ENCODE measurements at regions not wholly inside any gene's neighbourhood (a gene's known extent, or its start where the extent isn't known, plus 50 kb on each side); places are given as distances from the start of the nearest gene placed in this dataset.
A peak's percentile ranks its signal among the peaks of the same experiment; 100 is the strongest.

- H3K79me2 ChIP-seq (ENCODE audit: control insufficient read depth, insufficient read depth, low read length), result no peaks in the 10 kb centered on the region
- DNase-seq (ENCODE audit: low read depth, low spot score) (peak; percentile 82), FAIRE-seq (peak; percentile 80), ATAC-seq (peak; percentile 84)
- peak overlapping the region; percentile 82 for H3K4me2 ChIP-seq (ENCODE audit: control insufficient read depth, insufficient read depth)
- 30% methylated on average over 7 of the region's 7 CpGs for WGBS (ENCODE audit: insufficient coverage, insufficient replicate concordance, low lambda C conversion rate, missing lambda C conversion rate)
- no peaks in the 10 kb centered on the region for H4K20me1 ChIP-seq (ENCODE audit: control insufficient read depth, insufficient read depth)
- RAD21 ChIA-PET (ENCODE audit: unreplicated experiment), result interaction anchor here (1.0 to 4.5 kb wide), 9 partner anchors 9 to 180 kb away, joined by 3 to 39 read pairs (median 6); no protein-coding TSS in a partner anchor
- SMC1A ChIA-PET (ENCODE audit: uncharacterized antibody, unreplicated experiment), result interaction anchor here (0.9 to 2.6 kb wide), 9 partner anchors 9 to 52 kb away, joined by 3 to 29 read pairs (median 7); no protein-coding TSS in a partner anchor
- intact Hi-C loops (cut with micrococcal nuclease; ENCODE audit: unreplicated experiment), result loop anchor here (5.0 kb wide), 1 partner anchor 51 kb away; no protein-coding TSS in a partner anchor
- H3K4me3 ChIP-seq, result peak overlapping the region; percentile 59
- POLR2A ChIA-PET, result interaction anchor here (1.7 kb wide), 1 partner anchor 29 kb away, joined by 5 read pairs; no protein-coding TSS in a partner anchor
- no peaks in the 10 kb centered on the region; the same call in 2 of the 3 replicates for H3K9me3 ChIP-seq (replicated peaks; ENCODE audit: control insufficient read depth, insufficient read depth, low read length)
- CTCF ChIA-PET, result interaction anchor here (2.0 to 5.0 kb wide), 7 partner anchors 21 to 55 kb away, joined by 6 to 55 read pairs (median 16); partner anchors contain the start of gene HAO2
- H3K9ac ChIP-seq (ENCODE audit: control insufficient read depth, insufficient read depth, low read length), result peak overlapping the region; percentile 52
- peak overlapping the region; percentile 76 for H3K27ac ChIP-seq (ENCODE audit: control insufficient read depth, insufficient read depth)
- BruUV-seq (replicated peaks), result no TSS peak
- no peaks in the 10 kb centered on the region for H3K27me3 ChIP-seq (replicated peaks in 1 of 2; ENCODE audit: control insufficient read depth in 2 of 2, insufficient read depth in 2 of 2, low read length in 1 of 2)
- in situ Hi-C loops (cut with MboI), result no loop called here
- peak overlapping the region; percentile 72 for H2AFZ ChIP-seq (ENCODE audit: control insufficient read depth, low read depth, low read length)
- no peaks in the 10 kb centered on the region for H3K36me3 ChIP-seq (ENCODE audit: control insufficient read depth in 2 of 2, insufficient read depth in 2 of 2, low read length in 1 of 2)
- H3K4me1 ChIP-seq (ENCODE audit: control insufficient read depth, insufficient read depth, low read length), result peaks cover 22% of the 10 kb centered on the region
- TF ChIP-seq TARDBP (IDR thresholded peaks at IDR 0.05; ENCODE audit: borderline replicate concordance), result no peak
- TF ChIP-seq, protein P1, sequence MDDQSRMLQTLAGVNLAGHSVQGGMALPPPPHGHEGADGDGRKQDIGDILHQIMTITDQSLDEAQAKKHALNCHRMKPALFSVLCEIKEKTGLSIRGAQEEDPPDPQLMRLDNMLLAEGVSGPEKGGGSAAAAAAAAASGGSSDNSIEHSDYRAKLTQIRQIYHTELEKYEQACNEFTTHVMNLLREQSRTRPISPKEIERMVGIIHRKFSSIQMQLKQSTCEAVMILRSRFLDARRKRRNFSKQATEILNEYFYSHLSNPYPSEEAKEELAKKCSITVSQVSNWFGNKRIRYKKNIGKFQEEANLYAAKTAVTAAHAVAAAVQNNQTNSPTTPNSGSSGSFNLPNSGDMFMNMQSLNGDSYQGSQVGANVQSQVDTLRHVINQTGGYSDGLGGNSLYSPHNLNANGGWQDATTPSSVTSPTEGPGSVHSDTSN (IDR thresholded peaks at IDR 0.05; ENCODE audit: insufficient replicate concordance, low read depth, low read length), result no peak
- peak; percentile 46; the same call in 1 of the 2 replicates for TF ChIP-seq CBFB (IDR thresholded peaks at IDR 0.05; ENCODE audit: low read depth)
- TF ChIP-seq ZBTB4 (CRISPR knock-in tag; IDR thresholded peaks at IDR 0.05), result no peak
- TF ChIP-seq MEF2B (IDR thresholded peaks at IDR 0.05; ENCODE audit: partially characterized antibody, poor library complexity, severe bottlenecking), result no peak
- no peak for TF ChIP-seq SP1 (IDR thresholded peaks at IDR 0.05; ENCODE audit: low read depth, low read length)
- TF ChIP-seq, protein P2, sequence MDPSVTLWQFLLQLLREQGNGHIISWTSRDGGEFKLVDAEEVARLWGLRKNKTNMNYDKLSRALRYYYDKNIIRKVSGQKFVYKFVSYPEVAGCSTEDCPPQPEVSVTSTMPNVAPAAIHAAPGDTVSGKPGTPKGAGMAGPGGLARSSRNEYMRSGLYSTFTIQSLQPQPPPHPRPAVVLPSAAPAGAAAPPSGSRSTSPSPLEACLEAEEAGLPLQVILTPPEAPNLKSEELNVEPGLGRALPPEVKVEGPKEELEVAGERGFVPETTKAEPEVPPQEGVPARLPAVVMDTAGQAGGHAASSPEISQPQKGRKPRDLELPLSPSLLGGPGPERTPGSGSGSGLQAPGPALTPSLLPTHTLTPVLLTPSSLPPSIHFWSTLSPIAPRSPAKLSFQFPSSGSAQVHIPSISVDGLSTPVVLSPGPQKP (IDR thresholded peaks at IDR 0.05; ENCODE audit: low read depth, low read length), result no peak
- no peak for TF ChIP-seq TCF3 (IDR thresholded peaks at IDR 0.05; ENCODE audit: borderline replicate concordance, insufficient read depth, low read depth, low read length)
- TF ChIP-seq ZSCAN29 (IDR thresholded peaks at IDR 0.05), result no peak
- TF ChIP-seq POLR2AphosphoS2 (IDR thresholded peaks at IDR 0.05; ENCODE audit: low read depth, low read length), result no peak
- peak; percentile 58; the same call in 1 of the 2 replicates for TF ChIP-seq DPF2 (IDR thresholded peaks at IDR 0.05)
- TF ChIP-seq SMAD5 (IDR thresholded peaks at IDR 0.05; ENCODE audit: low read depth), result no peak
- TF ChIP-seq JUNB (IDR thresholded peaks at IDR 0.05), result peak; percentile 90
- TF ChIP-seq IKZF1 (conservative IDR thresholded peaks at IDR 0.05), result peak; percentile 80
- 0 out of 2 replicates have a peak, but pooled peaks have one; percentile 5 for TF ChIP-seq ESRRA (IDR thresholded peaks at IDR 0.05; ENCODE audit: low read length)
- no peak for TF ChIP-seq NR2C2 (IDR thresholded peaks at IDR 0.05; ENCODE audit: borderline replicate concordance, control insufficient read depth, insufficient read length, low read depth)
- no peak for TF ChIP-seq E2F4 (IDR thresholded peaks at IDR 0.05; ENCODE audit: low read depth, low read length)
Measured at GRCh38 chr1:119318466-119319309, 49.9 kb upstream of the HAO2 start.

All from GM12878 (cell line).